GM23338 (cell line): ENCODE measurements at regions not wholly inside any gene's neighbourhood (a gene's known extent, or its start where the extent isn't known, plus 50 kb on each side); places are given as distances from the start of the nearest gene placed in this dataset.

Source experiments
- ATAC-seq: fragments of 200-7000 bp; cut with Tn5 transposase; 3 replicates; pipeline ENCODE4 v1.9.1; 2020
- DNase-seq: peaks from one replicate; pipeline ENCODE4 v3.0.0-alpha.2; 2015; ENCODE audit warnings: low spot score
- H2AFZ ChIP-seq: fragments of 200-600 bp; sonication (generic); 2 replicates; pipeline ENCODE4 v1.8.0; 2016; ENCODE audit warnings: antibody characterized with exemption, mild to moderate bottlenecking, moderate library complexity
- H3F3A ChIP-seq: fragments of 200-600 bp; sonication (generic); replicated peaks from 2 replicates; pipeline ENCODE4 v1.8.0; 2017; ENCODE audit warnings: antibody characterized with exemption, mixed run types, low read depth
- H3K27ac ChIP-seq: fragments of 200-600 bp; sonication (generic); 2 replicates; pipeline ENCODE4 v1.6.1; 2016; ENCODE audit warnings: low read depth
- H3K27me3 ChIP-seq: fragments of 200-600 bp; sonication (generic); 2 replicates; pipeline ENCODE4 v1.8.0; 2016; ENCODE audit warnings: mild to moderate bottlenecking, mixed run types, moderate library complexity; ENCODE audit not compliant: insufficient read depth
- H3K36me3 ChIP-seq: fragments of 200-600 bp; sonication (generic); 2 replicates; pipeline ENCODE4 v1.8.0; 2016; ENCODE audit warnings: mild to moderate bottlenecking; ENCODE audit not compliant: insufficient read depth
- H3K4me1 ChIP-seq: fragments of 200-600 bp; sonication (generic); 2 replicates; pipeline ENCODE4 v1.8.0; 2016; ENCODE audit warnings: mild to moderate bottlenecking, moderate library complexity; ENCODE audit not compliant: insufficient read depth
- H3K4me2 ChIP-seq: fragments of 200-600 bp; sonication (generic); 2 replicates; pipeline ENCODE4 v1.7.1; 2017; ENCODE audit warnings: mixed run types
- H3K4me3 ChIP-seq: fragments of 200-600 bp; sonication (generic); 2 replicates; pipeline ENCODE4 v1.6.1; 2016; ENCODE audit warnings: mixed run types
- H3K79me2 ChIP-seq: fragments of 200-600 bp; sonication (generic); replicated peaks from 2 replicates; pipeline ENCODE4 v1.8.0; 2017; ENCODE audit warnings: mild to moderate bottlenecking; ENCODE audit not compliant: insufficient read depth
- H3K9me2 ChIP-seq: fragments of 200-600 bp; sonication (generic); 2 replicates; pipeline ENCODE4 v1.8.0; 2017; ENCODE audit not compliant: insufficient read depth
- H4K20me1 ChIP-seq: fragments of 200-600 bp; sonication (generic); replicated peaks from 2 replicates; pipeline ENCODE4 v1.8.0; 2017; ENCODE audit warnings: mild to moderate bottlenecking; ENCODE audit not compliant: insufficient read depth
- H3K27ac Mint-ChIP-seq: 2 replicates; pipeline ENCODE4 v1.8.0; 2020; ENCODE audit warnings: inconsistent platforms, mild to moderate bottlenecking, moderate library complexity, mixed read lengths
- H3K27me3 Mint-ChIP-seq: 3 replicates; pipeline ENCODE4 v1.8.0; 2022; ENCODE audit warnings: low read depth, mild to moderate bottlenecking, moderate library complexity, mixed read lengths, inconsistent platforms; ENCODE audit not compliant: insufficient read depth, poor library complexity
- H3K36me3 Mint-ChIP-seq: 3 replicates; pipeline ENCODE4 v1.8.0; 2021; ENCODE audit warnings: low read depth, mild to moderate bottlenecking, inconsistent platforms, moderate library complexity, mixed read lengths
- H3K4me1 Mint-ChIP-seq: 3 replicates; pipeline ENCODE4 v1.8.0; 2020; ENCODE audit warnings: mild to moderate bottlenecking, inconsistent platforms, mixed read lengths
- H3K4me3 Mint-ChIP-seq: 3 replicates; pipeline ENCODE4 v1.8.0; 2021; ENCODE audit warnings: moderate library complexity, mild to moderate bottlenecking, inconsistent platforms, mixed read lengths
- H3K9me3 Mint-ChIP-seq: 3 replicates; pipeline ENCODE4 v1.8.0; 2020; ENCODE audit warnings: moderate library complexity, mild to moderate bottlenecking, inconsistent platforms, mixed read lengths
- CREB1 ChIP-seq: fragments of 250-450 bp; sonication (Bioruptor Pico); IDR thresholded peaks from 2 replicates; pipeline ENCODE4 v1.5.0; 2020; ENCODE audit warnings: low read depth, mild to moderate bottlenecking, moderate library complexity
- CTCF ChIP-seq, 2 experiments: fragments of 200-600 bp in 1 of 2; sonication (generic) in 1 of 2; conservative IDR thresholded peaks; 2 replicates each; pipeline versions ENCODE4 v1.5.1 to v1.6.1; 2016 to 2017; ENCODE audit warnings: antibody characterized with exemption in 2 of 2, low read depth in 2 of 2, mild to moderate bottlenecking in 2 of 2, moderate library complexity in 1 of 2
- ETS1 ChIP-seq: IDR thresholded peaks from 2 replicates; pipeline ENCODE4 v1.6.1; 2016; ENCODE audit warnings: antibody characterized with exemption
- EZH2 ChIP-seq: fragments of 200-600 bp; sonication (generic); IDR thresholded peaks from one replicate; pipeline ENCODE4 v1.8.0; 2017; ENCODE audit warnings: antibody characterized with exemption, mild to moderate bottlenecking, low read depth; ENCODE audit not compliant: unreplicated experiment
- EZH2phosphoT487 ChIP-seq: fragments of 200-600 bp; sonication (generic); IDR thresholded peaks from one replicate; pipeline ENCODE4 v1.8.1; 2018; ENCODE audit warnings: antibody characterized with exemption; ENCODE audit not compliant: unreplicated experiment
- JUNB ChIP-seq: IDR thresholded peaks from one replicate; pipeline ENCODE4 v1.6.1; 2016; ENCODE audit warnings: antibody characterized with exemption; ENCODE audit not compliant: unreplicated experiment
- NANOG ChIP-seq: IDR thresholded peaks from 2 replicates; pipeline ENCODE4 v1.6.1; 2016; ENCODE audit warnings: antibody characterized with exemption, borderline replicate concordance
- POLR2AphosphoS5 ChIP-seq: IDR thresholded peaks from 2 replicates; pipeline ENCODE4 v1.6.1; 2016; ENCODE audit warnings: antibody characterized with exemption, low read depth
- STAT1 ChIP-seq: IDR thresholded peaks from one replicate; pipeline ENCODE4 v1.6.1; 2016; ENCODE audit warnings: antibody characterized with exemption; ENCODE audit not compliant: unreplicated experiment
- ZNF114 ChIP-seq: fragments of 250-450 bp; sonication (Bioruptor Pico); IDR thresholded peaks from 2 replicates; pipeline ENCODE4 v1.5.0; 2020; ENCODE audit warnings: mild to moderate bottlenecking, moderate library complexity
- ZNF331 ChIP-seq: fragments of 250-450 bp; sonication (Bioruptor Pico); IDR thresholded peaks from 2 replicates; pipeline ENCODE4 v1.5.0; 2020; ENCODE audit warnings: low read depth, mild to moderate bottlenecking, moderate library complexity
- ZNF462 ChIP-seq: fragments of 250-450 bp; sonication (Bioruptor Pico); IDR thresholded peaks from 2 replicates; pipeline ENCODE4 v1.5.0; 2020; ENCODE audit warnings: mild to moderate bottlenecking, moderate library complexity
- TF ChIP-seq, protein P1 (sequence below): IDR thresholded peaks from one replicate; pipeline ENCODE4 v1.6.1; 2018; ENCODE audit warnings: antibody characterized with exemption; ENCODE audit not compliant: unreplicated experiment

DNA sequence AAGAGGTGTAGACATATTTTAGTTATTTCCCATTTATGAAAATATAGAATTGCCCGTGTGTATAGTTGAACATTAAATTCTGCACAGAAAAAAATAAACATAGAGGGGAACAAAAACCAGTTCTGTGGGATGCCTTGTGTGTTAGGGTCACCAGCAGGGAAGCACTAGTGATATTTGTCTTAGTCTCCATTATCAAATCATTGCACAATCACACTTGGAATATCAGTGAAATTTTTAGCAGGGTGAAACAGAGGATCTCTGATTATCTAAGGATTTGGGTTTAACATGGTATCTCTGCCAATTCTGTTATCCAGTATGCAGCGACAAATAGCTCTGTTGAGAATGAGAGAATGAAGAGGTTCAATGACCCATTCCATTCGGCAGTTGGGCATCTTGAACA, 496.0 kb upstream of the POM121L12 start:
- TF ChIP-seq NANOG (no peak), CREB1 (CRISPR knock-in tag) (no peak), EZH2phosphoT487 (no peak), JUNB (no peak), STAT1 (no peak), POLR2AphosphoS5 (no peak), ZNF331 (CRISPR knock-in tag) (no peak), EZH2 (no peak), ETS1 (no peak), ZNF114 (CRISPR knock-in tag) (no peak), CTCF (conservative IDR thresholded peaks at IDR 0.05; ENCODE audit: low read depth in 2 of 2) (no peak), ZNF462 (CRISPR knock-in tag) (no peak)
- TF ChIP-seq, protein P1, sequence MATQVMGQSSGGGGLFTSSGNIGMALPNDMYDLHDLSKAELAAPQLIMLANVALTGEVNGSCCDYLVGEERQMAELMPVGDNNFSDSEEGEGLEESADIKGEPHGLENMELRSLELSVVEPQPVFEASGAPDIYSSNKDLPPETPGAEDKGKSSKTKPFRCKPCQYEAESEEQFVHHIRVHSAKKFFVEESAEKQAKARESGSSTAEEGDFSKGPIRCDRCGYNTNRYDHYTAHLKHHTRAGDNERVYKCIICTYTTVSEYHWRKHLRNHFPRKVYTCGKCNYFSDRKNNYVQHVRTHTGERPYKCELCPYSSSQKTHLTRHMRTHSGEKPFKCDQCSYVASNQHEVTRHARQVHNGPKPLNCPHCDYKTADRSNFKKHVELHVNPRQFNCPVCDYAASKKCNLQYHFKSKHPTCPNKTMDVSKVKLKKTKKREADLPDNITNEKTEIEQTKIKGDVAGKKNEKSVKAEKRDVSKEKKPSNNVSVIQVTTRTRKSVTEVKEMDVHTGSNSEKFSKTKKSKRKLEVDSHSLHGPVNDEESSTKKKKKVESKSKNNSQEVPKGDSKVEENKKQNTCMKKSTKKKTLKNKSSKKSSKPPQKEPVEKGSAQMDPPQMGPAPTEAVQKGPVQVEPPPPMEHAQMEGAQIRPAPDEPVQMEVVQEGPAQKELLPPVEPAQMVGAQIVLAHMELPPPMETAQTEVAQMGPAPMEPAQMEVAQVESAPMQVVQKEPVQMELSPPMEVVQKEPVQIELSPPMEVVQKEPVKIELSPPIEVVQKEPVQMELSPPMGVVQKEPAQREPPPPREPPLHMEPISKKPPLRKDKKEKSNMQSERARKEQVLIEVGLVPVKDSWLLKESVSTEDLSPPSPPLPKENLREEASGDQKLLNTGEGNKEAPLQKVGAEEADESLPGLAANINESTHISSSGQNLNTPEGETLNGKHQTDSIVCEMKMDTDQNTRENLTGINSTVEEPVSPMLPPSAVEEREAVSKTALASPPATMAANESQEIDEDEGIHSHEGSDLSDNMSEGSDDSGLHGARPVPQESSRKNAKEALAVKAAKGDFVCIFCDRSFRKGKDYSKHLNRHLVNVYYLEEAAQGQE: no peak
- Histone ChIP-seq H3K4me1 (no peaks in the 10 kb centered on the region), H3K4me2 (no peak overlapping the region), H2AFZ (no peak overlapping the region), H3K27me3 (no peaks in the 10 kb centered on the region), H3K79me2 (no peaks in the 10 kb centered on the region), H3K4me3 (no peak overlapping the region), H3K36me3 (no peaks in the 10 kb centered on the region), H3K27ac (no peak overlapping the region), H3K9me2 (0 out of 2 replicates have a peak, but pooled peaks cover 10% of the 10 kb centered on the region), H3F3A (no peaks in the 10 kb centered on the region), H4K20me1 (no peaks in the 10 kb centered on the region)
- Mint-ChIP-seq H3K9me3 (peaks cover 32% of the 10 kb centered on the region), H3K4me3 (no peak overlapping the region), H3K36me3 (peaks cover 41% of the 10 kb centered on the region), H3K27me3 (peaks cover 4% of the 10 kb centered on the region), H3K27ac (no peak overlapping the region), H3K4me1 (peaks cover 16% of the 10 kb centered on the region)
- DNase-seq (no peak), ATAC-seq (no peak)
